ENCODE measurements at regions not wholly inside any gene's neighbourhood (a gene's known extent, or its start where the extent isn't known, plus 50 kb on each side); places are given as distances from the start of the nearest gene placed in this dataset.

- H3K4me1 Mint-ChIP-seq: no peaks in the 10 kb centered on the region
- H3K27ac Mint-ChIP-seq: no peak overlapping the region
- no peak for TF ChIP-seq CTCF (IDR thresholded peaks at IDR 0.05)
- H3K27me3 Mint-ChIP-seq (ENCODE audit: low read depth, poor library complexity): peaks cover 2% of the 10 kb centered on the region
- no peak for DNase-seq
- H3K9me3 Mint-ChIP-seq: no peaks in the 10 kb centered on the region
- no peak overlapping the region for H3K4me3 Mint-ChIP-seq
- H3K36me3 Mint-ChIP-seq (ENCODE audit: low read depth): no peaks in the 10 kb centered on the region
Observed at GRCh38 chr1:98019747-98020146, 98.9 kb upstream of the DPYD start.

GRCh38 chr1:98018074-98018473 is 97.2 kb upstream of the DPYD start:
- Mint-ChIP-seq H3K27ac (no peak overlapping the region), H3K4me1 (no peaks in the 10 kb centered on the region), H3K27me3 (ENCODE audit: low read depth, poor library complexity) (peaks cover 2% of the 10 kb centered on the region), H3K4me3 (no peak overlapping the region), H3K36me3 (ENCODE audit: low read depth) (no peaks in the 10 kb centered on the region), H3K9me3 (no peaks in the 10 kb centered on the region)
- TF ChIP-seq CTCF (IDR thresholded peaks at IDR 0.05): no peak
- no peak for DNase-seq

GRCh38 chr1:98017184-98017583 is 96.3 kb upstream of the DPYD start:
- Mint-ChIP-seq H3K4me3 (no peak overlapping the region), H3K36me3 (ENCODE audit: low read depth) (no peaks in the 10 kb centered on the region), H3K4me1 (no peaks in the 10 kb centered on the region), H3K27me3 (ENCODE audit: low read depth, poor library complexity) (peaks cover 2% of the 10 kb centered on the region), H3K9me3 (no peaks in the 10 kb centered on the region), H3K27ac (no peak overlapping the region)
- no peak for TF ChIP-seq CTCF (IDR thresholded peaks at IDR 0.05)
- no peak for DNase-seq

GRCh38 chr1:98008373-98008772 is 87.5 kb upstream of the DPYD start:
- DNase-seq: no peak
- no peak overlapping the region for H3K27ac Mint-ChIP-seq
- no peaks in the 10 kb centered on the region for H3K4me1 Mint-ChIP-seq
- no peak overlapping the region for H3K4me3 Mint-ChIP-seq
- H3K9me3 Mint-ChIP-seq: no peaks in the 10 kb centered on the region
- no peak for TF ChIP-seq CTCF (IDR thresholded peaks at IDR 0.05)
- H3K27me3 Mint-ChIP-seq (ENCODE audit: low read depth, poor library complexity): peaks cover 2% of the 10 kb centered on the region
- H3K36me3 Mint-ChIP-seq (ENCODE audit: low read depth): no peaks in the 10 kb centered on the region

GRCh38 chr1:98005326-98006010 is 84.6 kb upstream of the DPYD start:
- no peaks in the 10 kb centered on the region for H3K9me3 Mint-ChIP-seq
- H3K4me3 Mint-ChIP-seq: no peak overlapping the region
- no peak for DNase-seq
- no peak overlapping the region for H3K27ac Mint-ChIP-seq
- TF ChIP-seq CTCF (IDR thresholded peaks at IDR 0.05): no peak
- no peaks in the 10 kb centered on the region for H3K36me3 Mint-ChIP-seq (ENCODE audit: low read depth)
- no peaks in the 10 kb centered on the region for H3K4me1 Mint-ChIP-seq
- no peaks in the 10 kb centered on the region for H3K27me3 Mint-ChIP-seq (ENCODE audit: low read depth, poor library complexity)

GRCh38 chr1:98003442-98003841 is 82.6 kb upstream of the DPYD start:
- DNase-seq: no peak
- Mint-ChIP-seq H3K9me3 (no peaks in the 10 kb centered on the region), H3K4me3 (no peak overlapping the region), H3K27ac (no peak overlapping the region), H3K36me3 (ENCODE audit: low read depth) (no peaks in the 10 kb centered on the region), H3K4me1 (no peaks in the 10 kb centered on the region), H3K27me3 (ENCODE audit: low read depth, poor library complexity) (no peaks in the 10 kb centered on the region)
- TF ChIP-seq CTCF (IDR thresholded peaks at IDR 0.05): no peak
